Osteoblast (primary cell): ENCODE measurements at regions not wholly inside any gene's neighbourhood (a gene's known extent, or its start where the extent isn't known, plus 50 kb on each side); places are given as distances from the start of the nearest gene placed in this dataset.

ENCODE experiments used
- DNase-seq: peaks from one replicate; pipeline ENCODE4 v3.0.0; 2011; ENCODE audit warnings: low spot score, mixed read lengths; ENCODE audit not compliant: insufficient read length; ENCODE audit errors: missing footprints
- H2AFZ ChIP-seq: 2 replicates; pipeline ENCODE4 v1.6.0; 2011; ENCODE audit warnings: mild to moderate bottlenecking, low read length
- H3K27ac ChIP-seq: 2 replicates; pipeline ENCODE4 v1.5.1; 2011; ENCODE audit warnings: mild to moderate bottlenecking, low read depth, low read length, moderate library complexity
- H3K27me3 ChIP-seq: 2 replicates; pipeline ENCODE4 v1.6.0; 2012; ENCODE audit warnings: mild to moderate bottlenecking, control low read depth, inconsistent platforms, low read length, moderate library complexity; ENCODE audit not compliant: insufficient read depth
- H3K36me3 ChIP-seq: 2 replicates; pipeline ENCODE4 v1.5.1; 2011; ENCODE audit warnings: mild to moderate bottlenecking, low read length, control low read depth, moderate library complexity; ENCODE audit not compliant: insufficient read depth
- H3K4me1 ChIP-seq: 2 replicates; pipeline ENCODE4 v1.5.1; 2011; ENCODE audit warnings: mild to moderate bottlenecking, low read length, control low read depth, moderate library complexity; ENCODE audit not compliant: insufficient read depth
- H3K4me2 ChIP-seq: 2 replicates; pipeline ENCODE4 v1.6.0; 2011; ENCODE audit warnings: mild to moderate bottlenecking, low read length; ENCODE audit not compliant: insufficient read depth
- H3K4me3 ChIP-seq: fragments of 200-600 bp; sonication (generic); 3 replicates; pipeline ENCODE4 v1.5.1; 2012; ENCODE audit warnings: mild to moderate bottlenecking, low read length, inconsistent platforms; ENCODE audit not compliant: insufficient read depth
- H3K79me2 ChIP-seq: 2 replicates; pipeline ENCODE4 v1.6.0; 2012; ENCODE audit warnings: mild to moderate bottlenecking, low read length, control low read depth, inconsistent platforms; ENCODE audit not compliant: insufficient read depth
- H3K9me3 ChIP-seq: 2 replicates; pipeline ENCODE4 v1.5.1; 2011; ENCODE audit warnings: low read depth, low read length, control low read depth
- H4K20me1 ChIP-seq: 2 replicates; pipeline ENCODE4 v1.6.0; 2012; ENCODE audit warnings: mild to moderate bottlenecking, low read length, control low read depth; ENCODE audit not compliant: insufficient read depth
- TF ChIP-seq, protein P1 (sequence below): IDR thresholded peaks from 2 replicates; pipeline ENCODE4 v1.5.1; 2011; ENCODE audit warnings: mild to moderate bottlenecking, low read depth, low read length, moderate library complexity; ENCODE audit errors: extremely low read depth

DNA sequence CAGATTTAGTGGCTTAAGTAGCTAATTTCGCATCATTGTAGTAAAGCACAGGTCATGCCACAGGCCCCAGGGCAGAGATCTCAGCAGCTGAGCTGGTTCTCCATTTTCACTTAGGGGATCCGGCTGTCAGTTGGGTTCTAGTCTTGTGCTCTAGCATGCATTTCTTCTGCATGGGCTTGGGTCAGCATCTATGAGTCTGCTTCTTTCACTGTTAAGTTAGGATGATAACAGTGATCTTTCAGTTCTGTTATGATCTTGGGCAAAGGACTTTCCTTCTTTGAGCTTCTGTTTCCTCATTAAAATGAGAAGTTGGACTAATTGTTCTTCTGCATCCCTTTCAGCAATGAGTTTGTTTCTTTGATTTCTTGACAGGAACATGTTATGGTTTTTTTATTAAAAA, 123.6 kb upstream of the DNAH14 start:
- Histone ChIP-seq H3K9me3 (no peaks in the 10 kb centered on the region), H3K36me3 (no peaks in the 10 kb centered on the region), H3K27me3 (no peaks in the 10 kb centered on the region), H4K20me1 (no peaks in the 10 kb centered on the region), H3K4me3 (no peak overlapping the region), H3K4me2 (no peak overlapping the region), H2AFZ (no peak overlapping the region), H3K4me1 (no peaks in the 10 kb centered on the region), H3K79me2 (no peaks in the 10 kb centered on the region), H3K27ac (no peak overlapping the region)
- TF ChIP-seq, protein P1, sequence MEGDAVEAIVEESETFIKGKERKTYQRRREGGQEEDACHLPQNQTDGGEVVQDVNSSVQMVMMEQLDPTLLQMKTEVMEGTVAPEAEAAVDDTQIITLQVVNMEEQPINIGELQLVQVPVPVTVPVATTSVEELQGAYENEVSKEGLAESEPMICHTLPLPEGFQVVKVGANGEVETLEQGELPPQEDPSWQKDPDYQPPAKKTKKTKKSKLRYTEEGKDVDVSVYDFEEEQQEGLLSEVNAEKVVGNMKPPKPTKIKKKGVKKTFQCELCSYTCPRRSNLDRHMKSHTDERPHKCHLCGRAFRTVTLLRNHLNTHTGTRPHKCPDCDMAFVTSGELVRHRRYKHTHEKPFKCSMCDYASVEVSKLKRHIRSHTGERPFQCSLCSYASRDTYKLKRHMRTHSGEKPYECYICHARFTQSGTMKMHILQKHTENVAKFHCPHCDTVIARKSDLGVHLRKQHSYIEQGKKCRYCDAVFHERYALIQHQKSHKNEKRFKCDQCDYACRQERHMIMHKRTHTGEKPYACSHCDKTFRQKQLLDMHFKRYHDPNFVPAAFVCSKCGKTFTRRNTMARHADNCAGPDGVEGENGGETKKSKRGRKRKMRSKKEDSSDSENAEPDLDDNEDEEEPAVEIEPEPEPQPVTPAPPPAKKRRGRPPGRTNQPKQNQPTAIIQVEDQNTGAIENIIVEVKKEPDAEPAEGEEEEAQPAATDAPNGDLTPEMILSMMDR = no peak
- no peak for DNase-seq

DNA sequence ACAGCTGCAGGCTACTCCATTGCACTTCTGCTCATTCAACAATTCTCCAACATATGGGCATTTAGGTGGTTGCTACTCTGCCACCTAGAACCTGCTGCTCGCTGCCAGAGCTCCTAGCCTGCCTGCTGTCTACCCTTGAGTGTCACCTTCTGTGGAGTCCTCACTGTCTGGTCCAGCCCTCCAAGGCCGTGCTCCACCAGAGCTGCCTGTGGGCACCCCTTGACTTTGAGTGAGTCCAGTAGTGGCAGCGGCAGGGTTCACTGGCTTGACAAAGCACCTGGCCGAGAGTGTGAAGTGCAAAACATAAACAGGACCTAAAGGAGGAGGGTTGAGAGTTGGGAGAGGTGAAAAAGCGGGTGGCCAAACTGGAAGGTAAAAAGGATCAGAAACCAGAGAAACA, 120.3 kb upstream of the DNAH14 start:
- Histone ChIP-seq H3K27me3 (no peaks in the 10 kb centered on the region), H4K20me1 (no peaks in the 10 kb centered on the region), H2AFZ (no peak overlapping the region), H3K4me3 (no peak overlapping the region), H3K27ac (no peak overlapping the region), H3K36me3 (no peaks in the 10 kb centered on the region), H3K4me2 (no peak overlapping the region), H3K9me3 (no peaks in the 10 kb centered on the region), H3K4me1 (no peaks in the 10 kb centered on the region), H3K79me2 (no peaks in the 10 kb centered on the region)
- no peak for DNase-seq
- TF ChIP-seq, protein P1 = no peak

DNA sequence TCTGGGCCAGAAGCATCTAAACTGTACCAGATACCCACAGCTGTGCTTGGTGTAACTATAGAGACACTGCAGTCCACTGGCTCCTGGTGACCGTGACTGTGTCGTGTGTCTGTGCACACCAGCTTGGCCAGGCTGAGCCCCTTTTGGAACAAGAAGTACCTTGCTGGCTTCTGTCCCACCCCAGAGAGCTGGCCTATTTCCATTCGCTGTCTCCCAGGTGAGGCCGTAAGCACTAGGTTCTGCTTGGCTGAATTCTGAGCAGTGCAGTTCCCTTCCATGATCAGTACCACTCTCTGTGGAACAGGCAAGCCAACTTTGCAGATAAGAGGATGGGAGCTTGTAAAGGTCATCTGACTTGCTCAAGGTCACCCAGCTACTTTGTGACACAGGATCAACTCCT, 119.9 kb upstream of the DNAH14 start:
- H3K4me2 ChIP-seq = no peak overlapping the region
- no peaks in the 10 kb centered on the region for H3K4me1 ChIP-seq
- H3K36me3 ChIP-seq = no peaks in the 10 kb centered on the region
- no peak for DNase-seq
- no peaks in the 10 kb centered on the region for H3K79me2 ChIP-seq
- H4K20me1 ChIP-seq = no peaks in the 10 kb centered on the region
- TF ChIP-seq, protein P1 = no peak
- H3K4me3 ChIP-seq = no peak overlapping the region
- H3K27me3 ChIP-seq = no peaks in the 10 kb centered on the region
- no peaks in the 10 kb centered on the region for H3K9me3 ChIP-seq
- H3K27ac ChIP-seq = no peak overlapping the region
- H2AFZ ChIP-seq = no peak overlapping the region

DNA sequence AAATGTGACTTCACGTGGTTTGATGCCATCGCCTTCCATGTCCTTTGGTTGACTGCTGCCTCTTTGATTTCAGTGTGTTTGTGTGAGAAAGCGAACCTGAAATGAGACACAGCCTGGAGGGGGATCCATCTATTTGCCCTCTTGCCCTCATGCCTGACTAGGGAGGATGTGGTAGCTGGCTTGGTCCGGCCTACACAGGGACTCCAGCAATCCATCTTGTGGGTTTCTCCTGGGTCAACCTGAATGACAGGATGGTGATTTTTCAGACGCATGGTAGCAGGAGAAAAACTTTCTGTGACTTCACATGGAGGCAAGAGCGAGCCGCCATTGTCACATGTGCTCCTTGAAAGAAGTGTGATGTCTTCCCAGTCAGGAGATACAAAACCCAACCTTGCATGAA, 117.9 kb upstream of the DNAH14 start:
- Histone ChIP-seq H3K4me3 (no peak overlapping the region), H3K36me3 (no peaks in the 10 kb centered on the region), H3K27me3 (no peaks in the 10 kb centered on the region), H4K20me1 (no peaks in the 10 kb centered on the region), H3K27ac (no peak overlapping the region), H2AFZ (no peak overlapping the region), H3K4me1 (no peaks in the 10 kb centered on the region), H3K79me2 (no peaks in the 10 kb centered on the region), H3K4me2 (no peak overlapping the region), H3K9me3 (no peaks in the 10 kb centered on the region)
- TF ChIP-seq, protein P1 = no peak
- no peak for DNase-seq
